ENCODE measurements at regions not wholly inside any gene's neighbourhood (a gene's known extent, or its start where the extent isn't known, plus 50 kb on each side); places are given as distances from the start of the nearest gene placed in this dataset.

GRCh38 chr18:33923980-33924379 lies 300.7 kb downstream of the NOL4 start:
- TF ChIP-seq CREB5 (CRISPR knock-in tag; IDR thresholded peaks at IDR 0.05; ENCODE audit: low read depth) (no peak), SNAI2 (CRISPR knock-in tag; IDR thresholded peaks at IDR 0.05) (no peak), CSDC2 (CRISPR knock-in tag; IDR thresholded peaks at IDR 0.05) (no peak), PATZ1 (CRISPR knock-in tag; IDR thresholded peaks at IDR 0.05; ENCODE audit: borderline replicate concordance) (no peak), ISL1 (CRISPR knock-in tag; IDR thresholded peaks at IDR 0.05) (peak; percentile 37; the same call in 1 of the 2 replicates)

Measured in SK-N-SH treated with all-trans-retinoic acid at 6 μM for 48 hours (cell line).